ENCODE measurements at regions not wholly inside any gene's neighbourhood (a gene's known extent, or its start where the extent isn't known, plus 50 kb on each side); places are given as distances from the start of the nearest gene placed in this dataset.

DNA sequence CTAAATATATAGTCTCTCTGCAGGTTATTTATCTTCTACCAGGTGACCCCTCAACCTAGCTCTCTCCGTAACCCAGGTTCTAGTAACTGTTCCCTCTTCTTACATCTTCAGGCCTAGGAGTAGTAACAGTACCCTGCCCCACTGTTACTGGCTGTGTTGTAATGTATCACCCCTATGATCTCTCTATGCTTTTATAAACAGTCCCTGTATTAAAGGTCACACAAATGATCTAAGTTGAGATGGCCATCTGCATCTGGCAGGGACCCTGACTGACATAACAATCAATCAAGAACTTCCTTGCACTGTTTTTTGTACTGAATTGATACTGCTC lies 219.7 kb upstream of the STK17B start:
- Histone ChIP-seq H3K36me3 (ENCODE audit: control insufficient read depth, insufficient read depth, low read length) (no peaks in the 10 kb centered on the region), H3K27ac (ENCODE audit: low read length) (no peak overlapping the region), H3K9me3 (ENCODE audit: control insufficient read depth, insufficient read depth, low read length) (no peaks in the 10 kb centered on the region), H3K4me1 (ENCODE audit: control insufficient read depth, insufficient read depth, low read length) (no peaks in the 10 kb centered on the region), H3K27me3 (ENCODE audit: control insufficient read depth, insufficient read depth, low read length) (no peaks in the 10 kb centered on the region), H3K4me3 (ENCODE audit: low read length) (no peak overlapping the region)
- WGBS (ENCODE audit: insufficient coverage, insufficient read length) = no CpG with 5 or more reads among the region's 1 CpG
- DNase-seq (ENCODE audit: low read depth, low spot score) = no peak

DNA sequence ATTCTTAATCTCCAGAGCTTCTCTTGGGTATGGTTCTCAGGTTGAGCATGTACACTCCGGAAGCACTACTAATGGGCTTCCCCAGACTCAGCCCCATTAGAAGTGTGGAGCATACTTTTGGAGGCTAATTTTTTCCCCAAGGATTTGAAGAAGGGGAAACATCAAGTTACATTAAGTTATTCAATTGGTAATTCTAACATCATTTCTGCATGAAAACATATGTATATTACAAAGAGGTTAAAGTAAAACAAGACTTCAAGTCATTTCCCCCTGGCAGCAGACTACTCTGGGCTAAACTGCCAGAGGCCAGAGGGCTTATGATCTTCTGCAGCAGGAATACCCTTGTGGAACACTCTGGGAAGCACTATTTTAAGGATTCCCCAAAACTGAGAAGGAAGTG lies 227.7 kb upstream of the STK17B start:
- H3K36me3 ChIP-seq (ENCODE audit: control insufficient read depth, insufficient read depth, low read length) = no peaks in the 10 kb centered on the region
- no peak for DNase-seq (ENCODE audit: low read depth, low spot score)
- H3K27me3 ChIP-seq (ENCODE audit: control insufficient read depth, insufficient read depth, low read length) = no peaks in the 10 kb centered on the region
- WGBS (ENCODE audit: insufficient coverage, insufficient read length) = no CpG with 5 or more reads among the region's 1 CpG
- no peak overlapping the region for H3K27ac ChIP-seq (ENCODE audit: low read length)
- H3K4me3 ChIP-seq (ENCODE audit: low read length) = no peak overlapping the region
- H3K4me1 ChIP-seq (ENCODE audit: control insufficient read depth, insufficient read depth, low read length) = no peaks in the 10 kb centered on the region
- H3K9me3 ChIP-seq (ENCODE audit: control insufficient read depth, insufficient read depth, low read length) = no peaks in the 10 kb centered on the region

DNA sequence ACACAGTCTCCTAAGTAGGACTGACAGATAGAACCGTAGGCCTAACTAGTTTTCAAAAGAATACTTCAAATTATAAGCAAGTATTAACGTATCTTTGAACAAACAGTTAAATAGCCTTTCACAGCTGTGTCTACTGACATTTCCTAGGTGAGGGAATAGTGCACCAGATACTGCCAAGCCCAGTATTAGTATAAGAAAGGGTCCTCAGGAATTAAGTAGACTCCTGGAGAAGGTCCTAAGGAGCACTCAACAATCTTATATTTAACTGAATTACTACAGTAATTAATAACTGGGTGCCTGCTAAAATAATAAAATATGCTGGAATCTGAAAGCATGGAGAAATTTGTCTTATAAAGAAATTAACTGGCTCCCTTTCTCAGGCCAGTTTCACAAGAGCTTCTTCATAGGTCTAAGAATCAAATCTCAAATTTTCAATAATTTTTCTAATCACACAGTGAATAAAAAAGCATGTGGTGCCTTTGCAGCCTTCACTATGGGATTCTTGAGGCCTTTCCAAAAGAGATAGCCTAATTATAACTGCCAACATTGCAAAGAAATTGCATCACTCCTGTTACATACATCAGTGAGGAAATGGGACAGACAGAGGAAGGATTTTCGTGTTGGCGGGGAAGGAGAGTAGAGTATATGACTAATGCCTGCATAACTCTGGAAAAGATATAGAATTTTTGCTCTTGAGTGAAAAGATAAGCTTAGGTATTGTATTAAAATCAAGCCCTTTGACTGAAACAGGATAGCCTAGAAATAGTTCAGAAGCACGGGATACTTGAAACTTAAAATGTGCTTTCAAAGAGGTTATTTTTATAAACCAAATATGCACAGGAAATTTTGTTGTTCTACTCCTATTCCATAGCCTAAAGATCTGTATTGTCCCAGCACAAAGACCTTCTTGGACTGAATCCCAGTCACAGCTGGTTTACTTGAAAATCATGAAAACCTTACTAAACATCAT lies 228.6 kb upstream of the STK17B start:
- H3K4me3 ChIP-seq (ENCODE audit: low read length) = no peak overlapping the region

DNA sequence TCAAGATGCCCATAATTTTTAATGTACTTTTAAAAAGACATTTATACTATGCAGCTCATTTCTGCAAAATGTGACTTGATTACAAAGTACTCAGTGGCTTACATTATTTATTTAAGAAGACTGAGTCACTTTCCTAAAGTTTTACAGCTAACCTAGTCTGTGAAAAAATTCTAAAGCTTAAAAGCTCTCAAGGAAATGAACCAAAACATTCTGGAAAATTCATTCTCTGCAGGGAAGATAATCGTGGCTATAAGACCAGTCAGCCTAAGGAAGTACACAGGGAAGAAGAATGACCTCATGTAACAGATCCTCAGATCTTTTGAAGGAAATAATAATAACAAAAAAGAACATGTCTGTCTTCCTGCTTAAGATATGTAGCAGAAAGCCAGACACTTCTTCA lies 232.1 kb upstream of the STK17B start:
- H3K9me3 ChIP-seq (ENCODE audit: control insufficient read depth, insufficient read depth, low read length) = no peaks in the 10 kb centered on the region
- DNase-seq (ENCODE audit: low read depth, low spot score) = no peak
- no peak overlapping the region for H3K27ac ChIP-seq (ENCODE audit: low read length)
- H3K4me3 ChIP-seq (ENCODE audit: low read length) = no peak overlapping the region
- no CpG with 5 or more reads among the region's 1 CpG for WGBS (ENCODE audit: insufficient coverage, insufficient read length)
- no peaks in the 10 kb centered on the region for H3K36me3 ChIP-seq (ENCODE audit: control insufficient read depth, insufficient read depth, low read length)
- no peaks in the 10 kb centered on the region for H3K27me3 ChIP-seq (ENCODE audit: control insufficient read depth, insufficient read depth, low read length)
- H3K4me1 ChIP-seq (ENCODE audit: control insufficient read depth, insufficient read depth, low read length) = no peaks in the 10 kb centered on the region

More for the DNA sequence above, 228.6 kb upstream of the STK17B start:
- no CpG with 5 or more reads among the region's 5 CpGs for WGBS (ENCODE audit: insufficient coverage, insufficient read length)
- Histone ChIP-seq H3K27ac (ENCODE audit: low read length) (no peak overlapping the region), H3K9me3 (ENCODE audit: control insufficient read depth, insufficient read depth, low read length) (no peaks in the 10 kb centered on the region), H3K36me3 (ENCODE audit: control insufficient read depth, insufficient read depth, low read length) (no peaks in the 10 kb centered on the region), H3K27me3 (ENCODE audit: control insufficient read depth, insufficient read depth, low read length) (no peaks in the 10 kb centered on the region), H3K4me1 (ENCODE audit: control insufficient read depth, insufficient read depth, low read length) (no peaks in the 10 kb centered on the region)
- no peak for DNase-seq (ENCODE audit: low read depth, low spot score)

DNA sequence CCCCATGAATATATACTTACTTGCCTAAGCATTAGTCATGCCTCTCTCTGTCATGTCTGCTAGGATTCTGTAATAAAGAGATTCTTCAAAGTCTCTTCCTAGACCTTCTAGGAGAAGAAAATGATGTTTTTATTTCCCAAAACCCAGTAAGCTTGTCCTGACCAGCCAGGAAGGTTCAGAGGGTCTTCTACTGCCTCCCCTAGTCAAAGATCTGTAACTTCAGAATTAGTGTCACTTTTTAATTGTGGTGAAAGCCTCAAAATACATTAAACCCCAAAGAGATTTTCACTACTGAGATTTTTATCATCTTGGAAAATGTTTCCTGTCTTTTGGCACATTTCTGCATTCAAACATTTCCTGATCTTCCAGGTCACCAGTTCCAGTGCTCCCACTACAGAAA lies 232.9 kb upstream of the STK17B start:
- no peaks in the 10 kb centered on the region for H3K4me1 ChIP-seq (ENCODE audit: control insufficient read depth, insufficient read depth, low read length)
- DNase-seq (ENCODE audit: low read depth, low spot score) = no peak
- H3K9me3 ChIP-seq (ENCODE audit: control insufficient read depth, insufficient read depth, low read length) = no peaks in the 10 kb centered on the region
- H3K27me3 ChIP-seq (ENCODE audit: control insufficient read depth, insufficient read depth, low read length) = no peaks in the 10 kb centered on the region
- no peak overlapping the region for H3K27ac ChIP-seq (ENCODE audit: low read length)
- H3K36me3 ChIP-seq (ENCODE audit: control insufficient read depth, insufficient read depth, low read length) = no peaks in the 10 kb centered on the region
- no peak overlapping the region for H3K4me3 ChIP-seq (ENCODE audit: low read length)

DNA sequence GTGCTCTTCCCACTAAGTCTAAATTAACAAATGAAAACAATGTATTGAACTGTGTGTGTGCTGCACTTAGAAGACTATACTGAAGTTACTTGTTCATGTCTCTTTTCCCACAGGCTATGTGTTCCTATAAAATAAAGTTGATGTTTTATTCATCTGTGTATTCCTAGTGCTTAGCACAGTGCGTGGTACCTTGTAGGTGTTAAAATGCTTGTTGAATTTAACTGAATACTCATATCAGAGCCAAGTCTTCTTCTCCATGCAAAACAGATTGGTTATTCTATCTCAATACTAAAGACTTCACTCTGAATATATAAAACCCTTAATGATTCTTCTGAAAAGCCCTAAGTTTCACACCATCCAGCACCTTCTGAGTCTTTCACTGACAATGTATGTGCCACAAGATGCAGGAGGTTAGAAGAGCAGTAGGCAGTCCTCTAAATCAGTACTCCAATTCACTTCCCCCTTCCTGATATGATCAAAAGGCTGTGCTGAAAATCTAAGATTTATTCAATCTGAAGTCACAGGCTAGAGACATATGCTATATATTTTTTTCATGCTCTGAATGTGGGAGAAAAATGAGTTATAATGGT lies 231.7 kb upstream of the CCDC150 start:
- no peak overlapping the region for H3K27ac ChIP-seq (ENCODE audit: low read length)

DNA sequence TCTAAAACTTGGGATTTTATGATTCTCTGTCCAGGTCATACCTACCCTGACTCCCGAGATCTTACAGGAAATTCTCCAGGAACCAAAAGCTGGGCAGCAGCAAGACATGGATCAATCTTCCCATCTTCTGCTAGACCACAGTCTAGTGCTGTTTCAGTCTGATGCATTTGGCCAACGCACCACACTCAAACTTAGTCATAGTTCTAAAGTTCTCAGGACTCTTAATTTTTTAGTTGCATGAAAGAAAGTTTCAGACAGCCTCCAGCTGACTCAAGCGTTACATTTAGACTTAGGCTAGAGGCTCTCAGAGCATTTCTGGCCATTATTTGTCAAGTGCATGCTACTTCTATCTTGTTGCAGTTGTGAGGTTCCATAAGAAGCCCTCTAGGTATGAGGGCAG lies 230.1 kb upstream of the CCDC150 start:
- Histone ChIP-seq H3K4me3 (ENCODE audit: low read length) (no peak overlapping the region), H3K4me1 (ENCODE audit: control insufficient read depth, insufficient read depth, low read length) (no peaks in the 10 kb centered on the region), H3K36me3 (ENCODE audit: control insufficient read depth, insufficient read depth, low read length) (no peaks in the 10 kb centered on the region), H3K27me3 (ENCODE audit: control insufficient read depth, insufficient read depth, low read length) (no peaks in the 10 kb centered on the region), H3K9me3 (ENCODE audit: control insufficient read depth, insufficient read depth, low read length) (no peaks in the 10 kb centered on the region), H3K27ac (ENCODE audit: low read length) (no peak overlapping the region)
- no peak for DNase-seq (ENCODE audit: low read depth, low spot score)
- WGBS (ENCODE audit: insufficient coverage, insufficient read length) = no CpG with 5 or more reads among the region's 3 CpGs

More for the DNA sequence above, 231.7 kb upstream of the CCDC150 start:
- Histone ChIP-seq H3K27me3 (ENCODE audit: control insufficient read depth, insufficient read depth, low read length) (no peaks in the 10 kb centered on the region), H3K9me3 (ENCODE audit: control insufficient read depth, insufficient read depth, low read length) (no peaks in the 10 kb centered on the region), H3K4me3 (ENCODE audit: low read length) (no peak overlapping the region), H3K4me1 (ENCODE audit: control insufficient read depth, insufficient read depth, low read length) (no peaks in the 10 kb centered on the region), H3K36me3 (ENCODE audit: control insufficient read depth, insufficient read depth, low read length) (no peaks in the 10 kb centered on the region)
- DNase-seq (ENCODE audit: low read depth, low spot score) = no peak
- WGBS (ENCODE audit: insufficient coverage, insufficient read length) = no CpG with 5 or more reads among the region's 1 CpG

DNA sequence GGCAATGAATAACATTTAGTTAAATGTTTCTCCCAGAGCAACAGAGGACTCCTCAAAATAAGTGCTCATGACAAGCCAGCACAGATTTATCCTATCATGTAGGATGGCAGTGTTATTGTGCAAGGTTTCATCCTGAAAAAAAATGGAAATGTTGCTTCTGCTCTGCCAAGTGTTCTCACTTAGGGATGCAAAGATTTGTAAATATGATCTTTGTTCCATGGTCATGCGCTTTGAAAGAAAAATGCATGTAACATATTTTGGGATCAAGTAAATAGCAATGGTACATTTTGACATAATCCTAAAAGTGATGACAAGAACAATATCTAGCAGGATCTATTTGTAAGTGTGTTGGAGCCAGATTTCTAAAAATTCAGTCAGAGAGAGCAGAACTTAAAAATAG lies 229.5 kb upstream of the CCDC150 start:
- no peaks in the 10 kb centered on the region for H3K9me3 ChIP-seq (ENCODE audit: control insufficient read depth, insufficient read depth, low read length)
- DNase-seq (ENCODE audit: low read depth, low spot score) = no peak
- no CpG with 5 or more reads among the region's 1 CpG for WGBS (ENCODE audit: insufficient coverage, insufficient read length)
- H3K4me3 ChIP-seq (ENCODE audit: low read length) = no peak overlapping the region
- no peaks in the 10 kb centered on the region for H3K36me3 ChIP-seq (ENCODE audit: control insufficient read depth, insufficient read depth, low read length)
- no peak overlapping the region for H3K27ac ChIP-seq (ENCODE audit: low read length)
- no peaks in the 10 kb centered on the region for H3K27me3 ChIP-seq (ENCODE audit: control insufficient read depth, insufficient read depth, low read length)
- H3K4me1 ChIP-seq (ENCODE audit: control insufficient read depth, insufficient read depth, low read length) = no peaks in the 10 kb centered on the region

DNA sequence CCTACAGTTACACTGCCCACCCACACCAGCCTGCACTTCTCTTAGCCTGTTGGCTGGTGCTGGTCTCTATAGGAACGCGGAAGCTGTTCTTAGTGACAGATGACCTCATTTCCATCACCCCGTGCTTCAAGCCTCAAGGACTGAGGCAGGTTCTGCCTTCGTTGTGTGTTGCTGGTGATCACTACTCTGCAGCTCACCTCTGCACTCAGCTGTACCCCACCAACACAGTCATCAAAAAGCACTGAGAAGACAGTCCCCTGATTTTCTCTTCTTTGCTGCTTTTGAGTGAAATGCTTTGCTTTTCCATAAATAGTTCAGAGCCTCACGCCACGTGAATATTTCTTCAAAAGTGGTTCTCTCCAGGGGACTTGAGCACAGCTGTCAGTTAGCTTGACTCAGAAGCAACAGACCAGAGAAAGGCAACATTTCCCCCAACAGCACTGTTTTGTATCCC lies 225.7 kb upstream of the CCDC150 start:
- Histone ChIP-seq H3K9me3 (ENCODE audit: control insufficient read depth, insufficient read depth, low read length) (no peaks in the 10 kb centered on the region), H3K4me3 (ENCODE audit: low read length) (no peak overlapping the region), H3K27ac (ENCODE audit: low read length) (no peak overlapping the region), H3K27me3 (ENCODE audit: control insufficient read depth, insufficient read depth, low read length) (no peaks in the 10 kb centered on the region), H3K36me3 (ENCODE audit: control insufficient read depth, insufficient read depth, low read length) (no peaks in the 10 kb centered on the region), H3K4me1 (ENCODE audit: control insufficient read depth, insufficient read depth, low read length) (no peaks in the 10 kb centered on the region)
- no peak for DNase-seq (ENCODE audit: low read depth, low spot score)
- no CpG with 5 or more reads among the region's 6 CpGs for WGBS (ENCODE audit: insufficient coverage, insufficient read length)

DNA sequence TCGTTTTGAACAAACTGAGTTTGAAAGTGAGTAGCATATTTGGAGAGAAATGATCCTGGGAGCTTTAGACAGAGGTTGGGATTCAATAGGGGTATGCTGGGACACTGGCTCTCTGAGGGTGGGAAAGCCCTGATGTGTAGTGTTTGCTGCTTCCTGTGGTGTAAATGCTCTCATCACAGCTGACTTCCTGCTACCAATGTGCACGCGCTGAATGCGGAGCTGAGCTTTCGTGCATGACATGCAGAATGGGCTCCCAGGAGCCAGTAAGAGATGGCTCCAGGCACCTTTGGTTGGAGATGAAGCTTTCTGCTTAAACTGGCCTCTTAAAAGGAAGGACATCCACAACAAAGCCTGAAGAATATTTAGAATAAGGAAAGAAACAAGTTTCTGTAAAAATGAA lies 224.1 kb upstream of the CCDC150 start:
- Histone ChIP-seq H3K36me3 (ENCODE audit: control insufficient read depth, insufficient read depth, low read length) (no peaks in the 10 kb centered on the region), H3K4me3 (ENCODE audit: low read length) (no peak overlapping the region), H3K4me1 (ENCODE audit: control insufficient read depth, insufficient read depth, low read length) (no peaks in the 10 kb centered on the region), H3K27ac (ENCODE audit: low read length) (no peak overlapping the region), H3K27me3 (ENCODE audit: control insufficient read depth, insufficient read depth, low read length) (no peaks in the 10 kb centered on the region), H3K9me3 (ENCODE audit: control insufficient read depth, insufficient read depth, low read length) (no peaks in the 10 kb centered on the region)
- no peak for DNase-seq (ENCODE audit: low read depth, low spot score)
- WGBS (ENCODE audit: insufficient coverage, insufficient read length) = no CpG with 5 or more reads among the region's 5 CpGs

DNA sequence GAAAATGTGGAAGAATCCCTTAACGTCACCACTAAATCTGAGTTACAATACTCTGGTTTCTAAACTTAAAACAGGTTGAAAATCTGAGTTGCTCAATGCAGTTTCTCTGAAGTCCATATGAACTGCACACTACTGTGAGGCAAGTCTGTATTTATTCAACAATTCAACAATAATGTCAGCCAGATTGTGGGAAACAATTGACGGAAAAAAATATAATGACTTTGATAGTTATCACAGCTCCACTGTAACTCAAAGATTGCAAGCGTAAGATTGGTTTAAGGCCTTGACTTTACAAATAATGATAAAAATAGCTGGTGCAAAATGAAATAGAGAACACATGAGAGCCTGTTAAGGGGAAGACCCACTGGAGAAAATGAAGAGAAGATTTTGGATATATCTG lies 219.4 kb upstream of the CCDC150 start:
- DNase-seq (ENCODE audit: low read depth, low spot score) = no peak
- no peaks in the 10 kb centered on the region for H3K36me3 ChIP-seq (ENCODE audit: control insufficient read depth, insufficient read depth, low read length)
- H3K9me3 ChIP-seq (ENCODE audit: control insufficient read depth, insufficient read depth, low read length) = no peaks in the 10 kb centered on the region
- H3K4me1 ChIP-seq (ENCODE audit: control insufficient read depth, insufficient read depth, low read length) = no peaks in the 10 kb centered on the region
- no CpG with 5 or more reads among the region's 3 CpGs for WGBS (ENCODE audit: insufficient coverage, insufficient read length)
- no peaks in the 10 kb centered on the region for H3K27me3 ChIP-seq (ENCODE audit: control insufficient read depth, insufficient read depth, low read length)
- H3K27ac ChIP-seq (ENCODE audit: low read length) = no peak overlapping the region
- no peak overlapping the region for H3K4me3 ChIP-seq (ENCODE audit: low read length)

Measured in iPS DF 6.9 (cell line).